ENCODE measurements at regions not wholly inside any gene's neighbourhood (a gene's known extent, or its start where the extent isn't known, plus 50 kb on each side); places are given as distances from the start of the nearest gene placed in this dataset.

DNA sequence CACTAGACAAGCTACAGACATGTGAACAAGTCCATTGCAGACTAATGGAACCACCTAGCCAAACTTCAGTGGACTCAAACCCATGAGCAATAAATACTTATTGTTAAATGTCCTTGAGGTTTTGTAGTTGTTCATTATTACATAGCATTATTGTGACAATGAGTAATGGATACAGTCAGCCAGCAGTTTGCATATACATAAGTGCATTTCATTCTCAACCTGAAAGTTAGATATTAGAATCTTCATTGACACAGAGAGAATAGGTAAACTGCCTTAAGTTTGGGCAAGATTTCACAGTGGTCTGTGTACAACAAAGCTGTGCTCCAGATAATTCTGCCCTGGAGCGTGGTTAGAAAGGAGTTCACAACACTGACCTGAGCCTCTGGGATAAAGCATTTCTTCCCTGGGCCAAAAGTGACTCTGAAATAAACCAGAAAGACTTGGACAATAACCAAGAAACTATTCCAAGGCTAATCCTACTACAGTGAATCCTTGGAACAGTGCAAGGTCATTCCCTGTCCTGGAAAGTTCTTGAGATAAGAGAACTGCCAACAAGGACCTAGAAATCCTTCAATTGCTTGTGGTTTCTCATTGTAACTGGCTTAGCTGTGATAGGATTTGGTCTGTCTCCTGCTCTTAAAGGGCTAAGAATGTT is 225.5 kb upstream of the STT3B start:
- ATAC-seq (no peak), DNase-seq (no peak)
- no peaks in the 10 kb centered on the region for H3K9me3 Mint-ChIP-seq
- TF ChIP-seq CTCF (IDR thresholded peaks at IDR 0.05), result no peak
- ChIA-PET POLR2A (interaction anchor here (0.6 to 0.9 kb wide), 2 partner anchors 13 to 145 kb away, joined by 3 read pairs; no protein-coding TSS in a partner anchor), CTCF (no interaction called here)
- intact Hi-C loops (cut with micrococcal nuclease), result no loop called here
- H3K27me3 Mint-ChIP-seq, result no peaks in the 10 kb centered on the region
- H3K36me3 Mint-ChIP-seq (ENCODE audit: low read depth), result no peaks in the 10 kb centered on the region
- H3K4me1 Mint-ChIP-seq (ENCODE audit: low read depth), result peaks cover 8% of the 10 kb centered on the region
- no peak overlapping the region for H3K4me3 Mint-ChIP-seq
- no peak overlapping the region for H3K27ac Mint-ChIP-seq

DNA sequence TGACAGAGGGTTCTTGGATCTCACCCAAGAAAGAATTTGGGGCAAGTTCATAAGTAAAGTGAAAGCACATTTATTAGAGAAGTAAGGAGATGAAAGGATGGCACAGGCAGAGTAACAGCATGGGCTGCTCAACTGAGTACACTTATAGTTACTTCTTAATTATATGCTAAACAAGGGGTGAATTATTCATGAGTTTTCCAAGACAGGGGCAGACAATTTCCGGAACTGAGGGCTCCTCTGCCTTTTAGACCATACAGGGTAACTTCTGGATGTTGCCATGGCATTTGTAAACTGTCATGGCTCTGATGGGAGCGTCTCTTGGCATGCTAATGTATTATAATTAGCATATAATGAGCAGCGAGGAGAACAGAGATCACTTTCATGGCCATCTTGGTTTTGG is 221.2 kb upstream of the STT3B start:
- DNase-seq (no peak), ATAC-seq (no peak)
- no peak overlapping the region for H3K27ac Mint-ChIP-seq
- H3K27me3 Mint-ChIP-seq, result no peaks in the 10 kb centered on the region
- H3K9me3 Mint-ChIP-seq, result peaks cover 13% of the 10 kb centered on the region
- ChIA-PET POLR2A (no interaction called here), CTCF (no interaction called here)
- H3K4me3 Mint-ChIP-seq, result no peak overlapping the region
- peaks cover 8% of the 10 kb centered on the region for H3K4me1 Mint-ChIP-seq (ENCODE audit: low read depth)
- TF ChIP-seq CTCF (IDR thresholded peaks at IDR 0.05), result no peak
- intact Hi-C loops (cut with micrococcal nuclease), result no loop called here
- H3K36me3 Mint-ChIP-seq (ENCODE audit: low read depth), result peaks cover 4% of the 10 kb centered on the region

DNA sequence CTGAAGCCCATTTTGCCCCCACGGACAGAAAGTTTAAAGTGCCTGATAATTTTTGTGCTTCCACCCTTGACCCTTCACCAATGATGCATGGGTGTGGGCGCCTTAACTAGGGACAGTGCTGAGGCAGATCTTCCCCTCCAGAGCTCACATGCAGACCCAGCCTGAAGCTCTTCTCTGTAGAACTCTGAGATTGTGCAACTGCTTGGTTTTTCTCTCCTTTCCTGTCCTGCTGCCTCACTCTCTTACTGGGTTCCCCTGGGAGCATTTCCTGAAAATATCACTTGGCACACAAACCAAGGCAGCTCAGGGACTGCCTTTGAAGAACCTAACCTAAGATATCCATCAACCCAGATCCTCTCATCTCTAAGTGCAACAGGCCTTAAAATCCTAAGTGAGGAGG is 220.3 kb upstream of the STT3B start:
- ATAC-seq, result no peak
- Mint-ChIP-seq H3K4me3 (no peak overlapping the region), H3K9me3 (peaks cover 13% of the 10 kb centered on the region), H3K27ac (no peak overlapping the region), H3K27me3 (no peaks in the 10 kb centered on the region), H3K36me3 (ENCODE audit: low read depth) (peaks cover 4% of the 10 kb centered on the region), H3K4me1 (ENCODE audit: low read depth) (peaks cover 8% of the 10 kb centered on the region)
- CTCF ChIA-PET, result no interaction called here
- intact Hi-C loops (cut with micrococcal nuclease), result no loop called here
- TF ChIP-seq CTCF (IDR thresholded peaks at IDR 0.05), result no peak
- no peak for DNase-seq
- POLR2A ChIA-PET, result no interaction called here

- CTCF ChIA-PET, result no interaction called here
- peaks cover 4% of the 10 kb centered on the region for H3K36me3 Mint-ChIP-seq (ENCODE audit: low read depth)
Observed at GRCh38 chr3:31314258-31314657, 218.5 kb upstream of the STT3B start.

DNA sequence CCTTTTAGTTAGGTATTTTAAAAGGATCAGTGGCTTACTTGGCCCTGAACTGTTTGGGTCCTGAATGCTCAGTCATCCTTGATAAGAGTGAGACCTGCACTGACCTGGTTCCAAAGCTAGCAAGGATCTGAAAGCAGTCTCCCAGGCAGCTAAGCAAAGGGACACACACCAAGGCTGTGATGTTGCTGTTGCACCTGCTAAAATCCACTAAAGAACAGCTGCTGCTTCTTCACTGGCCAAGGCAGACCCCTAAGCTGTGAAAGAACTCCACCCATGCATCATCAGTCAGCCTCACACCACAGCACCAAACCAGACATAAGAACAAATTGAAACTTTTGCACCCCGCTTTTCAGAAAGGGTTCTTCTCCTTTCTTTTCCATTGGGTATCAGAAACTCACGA is 213.4 kb upstream of the STT3B start:
- POLR2A ChIA-PET, result no interaction called here
- H3K4me1 Mint-ChIP-seq (ENCODE audit: low read depth), result no peaks in the 10 kb centered on the region
- peaks cover 13% of the 10 kb centered on the region for H3K9me3 Mint-ChIP-seq
- H3K36me3 Mint-ChIP-seq (ENCODE audit: low read depth), result peaks cover 4% of the 10 kb centered on the region
- CTCF ChIA-PET, result no interaction called here
- H3K27ac Mint-ChIP-seq, result no peak overlapping the region
- ATAC-seq (no peak), DNase-seq (no peak)
- intact Hi-C loops (cut with micrococcal nuclease), result no loop called here
- H3K4me3 Mint-ChIP-seq, result no peak overlapping the region
- TF ChIP-seq CTCF (IDR thresholded peaks at IDR 0.05), result no peak
- H3K27me3 Mint-ChIP-seq, result no peaks in the 10 kb centered on the region

More at GRCh38 chr3:31314258-31314657, 218.5 kb upstream of the STT3B start:
- ATAC-seq (no peak), DNase-seq (no peak)
- intact Hi-C loops (cut with micrococcal nuclease), result no loop called here
- H3K9me3 Mint-ChIP-seq, result peaks cover 13% of the 10 kb centered on the region
- TF ChIP-seq CTCF (IDR thresholded peaks at IDR 0.05), result no peak
- H3K4me3 Mint-ChIP-seq, result no peak overlapping the region
- POLR2A ChIA-PET, result no interaction called here
- H3K27ac Mint-ChIP-seq, result no peak overlapping the region
- H3K27me3 Mint-ChIP-seq, result no peaks in the 10 kb centered on the region
- H3K4me1 Mint-ChIP-seq (ENCODE audit: low read depth), result peaks cover 3% of the 10 kb centered on the region
